H9 (cell line): ENCODE measurements at regions not wholly inside any gene's neighbourhood (a gene's known extent, or its start where the extent isn't known, plus 50 kb on each side); places are given as distances from the start of the nearest gene placed in this dataset.

Experiments
- DNase-seq: peaks from one replicate; pipeline ENCODE4 v3.0.0-alpha.2; 2017
- H2AFZ ChIP-seq: one replicate; pipeline ENCODE4 v1.6.1; 2013; ENCODE audit warnings: mild to moderate bottlenecking, low read length, control low read depth, moderate library complexity
- H2AK5ac ChIP-seq: 2 replicates; pipeline ENCODE4 v1.6.1; 2013; ENCODE audit warnings: low read length, control low read depth, mixed read lengths; ENCODE audit not compliant: insufficient read length
- H2BK120ac ChIP-seq: one replicate; pipeline ENCODE4 v1.6.1; 2013; ENCODE audit warnings: low read depth, mild to moderate bottlenecking, low read length, control low read depth, inconsistent platforms; ENCODE audit not compliant: poor library complexity, severe bottlenecking
- H2BK12ac ChIP-seq: 2 replicates; pipeline ENCODE4 v1.6.1; 2013; ENCODE audit warnings: low read length, control low read depth, mixed read lengths, low read depth; ENCODE audit not compliant: insufficient read length
- H2BK15ac ChIP-seq: 2 replicates; pipeline ENCODE4 v1.6.1; 2013; ENCODE audit warnings: low read depth, low read length, control low read depth
- H2BK20ac ChIP-seq: one replicate; pipeline ENCODE4 v1.6.1; 2013; ENCODE audit warnings: low read depth, mild to moderate bottlenecking, low read length, control low read depth, inconsistent platforms; ENCODE audit not compliant: poor library complexity, severe bottlenecking
- H2BK5ac ChIP-seq: 2 replicates; pipeline ENCODE4 v1.6.1; 2013; ENCODE audit warnings: low read length, control low read depth, mixed read lengths; ENCODE audit not compliant: insufficient read length
- H3K14ac ChIP-seq: 2 replicates; pipeline ENCODE4 v1.6.1; 2013; ENCODE audit warnings: low read length, control low read depth; ENCODE audit not compliant: insufficient read depth
- H3K18ac ChIP-seq: 2 replicates; pipeline ENCODE4 v1.6.1; 2013; ENCODE audit warnings: low read depth, mild to moderate bottlenecking, mixed read lengths, low read length, control low read depth; ENCODE audit not compliant: insufficient read length
- H3K23ac ChIP-seq: 2 replicates; pipeline ENCODE4 v1.6.1; 2013; ENCODE audit warnings: low read length, control low read depth, mixed read lengths, low read depth; ENCODE audit not compliant: insufficient read length
- H3K23me2 ChIP-seq: 2 replicates; pipeline ENCODE4 v1.6.1; 2013; ENCODE audit warnings: low read depth, mild to moderate bottlenecking, mixed read lengths, low read length, control low read depth; ENCODE audit not compliant: insufficient read length, poor library complexity, severe bottlenecking
- H3K27ac ChIP-seq: 2 replicates; pipeline ENCODE4 v1.5.1; 2013; ENCODE audit warnings: low read length, control low read depth, mixed read lengths, low read depth; ENCODE audit not compliant: insufficient read length
- H3K27me3 ChIP-seq: 2 replicates; pipeline ENCODE4 v1.6.1; 2013; ENCODE audit warnings: low read length, control low read depth, inconsistent platforms; ENCODE audit not compliant: insufficient read depth
- H3K4ac ChIP-seq: 2 replicates; pipeline ENCODE4 v1.6.1; 2013; ENCODE audit warnings: low read depth, mild to moderate bottlenecking, control low read depth, inconsistent platforms, low read length, moderate library complexity
- H3K4me1 ChIP-seq: 2 replicates; pipeline ENCODE4 v1.6.1; 2013; ENCODE audit warnings: low read length, control low read depth, inconsistent platforms; ENCODE audit not compliant: insufficient read depth
- H3K4me2 ChIP-seq: 2 replicates; pipeline ENCODE4 v1.6.1; 2013; ENCODE audit warnings: low read length, control low read depth, mixed read lengths; ENCODE audit not compliant: insufficient read length, insufficient read depth
- H3K56ac ChIP-seq: 2 replicates; pipeline ENCODE4 v1.6.1; 2013; ENCODE audit warnings: low read depth, mild to moderate bottlenecking, mixed read lengths, low read length, control low read depth; ENCODE audit not compliant: insufficient read length
- H3K79me1 ChIP-seq: 2 replicates; pipeline ENCODE4 v1.6.1; 2013; ENCODE audit warnings: low read depth, mild to moderate bottlenecking, moderate library complexity, low read length, control low read depth, inconsistent platforms; ENCODE audit not compliant: insufficient read depth, poor library complexity, severe bottlenecking
- H3K79me2 ChIP-seq: 2 replicates; pipeline ENCODE4 v1.6.1; 2013; ENCODE audit warnings: low read length, control low read depth, inconsistent platforms; ENCODE audit not compliant: insufficient read depth
- H3K9ac ChIP-seq: 2 replicates; pipeline ENCODE4 v1.6.1; 2013; ENCODE audit warnings: low read length, control low read depth, mixed read lengths; ENCODE audit not compliant: insufficient read length; ENCODE audit errors: extremely low read depth
- H3K9me3 ChIP-seq: one replicate; pipeline ENCODE4 v1.6.1; 2013; ENCODE audit warnings: low read depth, low read length, inconsistent platforms; ENCODE audit not compliant: control insufficient read depth
- H3T11ph ChIP-seq: one replicate; pipeline ENCODE4 v1.6.1; 2013; ENCODE audit warnings: mild to moderate bottlenecking, low read length, control low read depth, inconsistent platforms
- H4K20me1 ChIP-seq: one replicate; pipeline ENCODE4 v1.6.1; 2013; ENCODE audit not compliant: control insufficient read depth, insufficient read length, insufficient read depth
- H4K5ac ChIP-seq: 2 replicates; pipeline ENCODE4 v1.6.1; 2013; ENCODE audit warnings: low read depth, mild to moderate bottlenecking, mixed read lengths, low read length, control low read depth; ENCODE audit not compliant: insufficient read length
- H4K8ac ChIP-seq: replicated peaks from 2 replicates; pipeline ENCODE4 v1.6.1; 2013; ENCODE audit warnings: low read length, control low read depth, mixed read lengths, low read depth; ENCODE audit not compliant: insufficient read length
- H4K91ac ChIP-seq: 2 replicates; pipeline ENCODE4 v1.6.1; 2013; ENCODE audit warnings: low read depth, mild to moderate bottlenecking, moderate library complexity, mixed read lengths, low read length, control low read depth; ENCODE audit not compliant: insufficient read length
- H3K27ac Mint-ChIP-seq, 3 experiments: 2 replicates in 2 of 3; 3 replicates in 1 of 3; pipeline ENCODE4 v1.8.0; 2020 to 2021; ENCODE audit warnings: mixed read lengths in 3 of 3, mild to moderate bottlenecking in 1 of 3, moderate library complexity in 1 of 3
- H3K27me3 Mint-ChIP-seq: 2 replicates; pipeline ENCODE4 v1.8.0; 2021; ENCODE audit warnings: low read depth, mild to moderate bottlenecking, moderate library complexity, mixed read lengths
- H3K36me3 Mint-ChIP-seq, 3 experiments: 2 replicates in 2 of 3; 3 replicates in 1 of 3; pipeline ENCODE4 v1.8.0; 2020 to 2021; ENCODE audit warnings: low read depth in 3 of 3, mixed read lengths in 3 of 3; ENCODE audit not compliant: insufficient read depth in 1 of 3
- H3K4me1 Mint-ChIP-seq, 2 experiments: 2 replicates each; pipeline ENCODE4 v1.8.0; 2020; ENCODE audit warnings: mixed read lengths in 2 of 2
- H3K4me3 Mint-ChIP-seq, 2 experiments: 2 replicates in 1 of 2; 3 replicates in 1 of 2; pipeline ENCODE4 v1.8.0; 2020 to 2021; ENCODE audit warnings: mild to moderate bottlenecking in 2 of 2, mixed read lengths in 2 of 2, moderate library complexity in 1 of 2
- H3K9me3 Mint-ChIP-seq, 2 experiments: 2 replicates in 1 of 2; 3 replicates in 1 of 2; pipeline ENCODE4 v1.8.0; 2020; ENCODE audit warnings: mild to moderate bottlenecking in 2 of 2, mixed read lengths in 2 of 2, moderate library complexity in 1 of 2
- WGBS: extraction: QIAGEN DNeasy Blood & Tissue Kit; methylation state at CpG from one replicate; pipeline ENCODE4 v1.1.7; 2013; ENCODE audit warnings: missing lambda C conversion rate, low lambda C conversion rate, mixed read lengths; ENCODE audit not compliant: insufficient read length; ENCODE audit errors: extremely low coverage; 5-methylcytosine and 5-hydroxymethylcytosine counted together
- TF ChIP-seq, protein P1 (sequence below): fragments of 200-600 bp; sonication (generic); conservative IDR thresholded peaks from 3 replicates; pipeline ENCODE4 v1.8.0; 2021; ENCODE audit warnings: antibody characterized with exemption, mild to moderate bottlenecking

DNA sequence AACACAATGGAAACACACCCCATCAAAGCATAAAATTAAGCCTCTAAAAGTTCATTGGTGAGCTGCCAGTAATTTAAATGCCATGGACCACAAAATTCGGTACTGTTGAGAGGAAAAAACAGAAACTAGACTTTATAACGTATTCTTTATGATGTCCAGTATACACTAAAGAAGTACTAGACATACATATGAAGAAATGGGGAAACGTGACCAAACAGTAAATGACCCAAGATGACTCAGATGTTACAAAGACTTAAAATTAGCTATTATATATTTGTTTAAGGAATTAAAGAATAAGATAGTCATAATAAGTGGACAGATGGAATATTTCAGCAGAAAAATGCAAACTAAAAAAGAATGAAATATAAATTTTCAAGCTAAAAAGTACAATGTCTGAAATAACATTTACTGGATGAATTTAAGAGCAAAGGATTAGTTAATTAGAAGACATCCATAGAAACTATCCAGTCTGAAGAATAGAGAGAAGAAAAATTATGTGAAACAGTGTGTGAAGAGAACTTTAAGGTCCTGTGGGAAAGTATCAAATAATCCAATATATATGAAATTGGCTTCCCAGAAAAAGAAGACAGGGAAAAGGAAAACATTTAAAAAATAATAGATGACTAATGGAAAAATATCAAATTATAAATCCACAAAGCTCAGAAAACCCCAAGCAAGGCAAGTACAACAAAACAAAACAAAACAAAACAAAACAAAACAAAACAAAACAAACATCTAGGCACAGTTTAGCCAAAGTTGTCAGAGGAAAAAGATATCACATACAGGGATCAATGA is 69.4 kb downstream of the SAMD9 start:
- peaks cover 2% of the 10 kb centered on the region for H3K23me2 ChIP-seq
- H4K91ac ChIP-seq, result no peak overlapping the region
- H2BK120ac ChIP-seq, result no peak overlapping the region
- H3K27me3 Mint-ChIP-seq, result peaks cover 20% of the 10 kb centered on the region
- no peak overlapping the region for H3K27ac Mint-ChIP-seq
- H3K4me1 ChIP-seq, result no peaks in the 10 kb centered on the region
- no peak for DNase-seq
- no peak overlapping the region for H3K14ac ChIP-seq
- H3K56ac ChIP-seq, result no peak overlapping the region
- H3K27me3 ChIP-seq, result peaks cover 2% of the 10 kb centered on the region; the same call in 1 of the 2 replicates
- no peaks in the 10 kb centered on the region for H3K79me2 ChIP-seq
- no peaks in the 10 kb centered on the region for H4K20me1 ChIP-seq
- H3K9me3 Mint-ChIP-seq, result no peaks in the 10 kb centered on the region
- no peak overlapping the region for H3K27ac ChIP-seq
- WGBS, result no CpG with 5 or more reads among the region's 3 CpGs
- no peak overlapping the region for H2BK5ac ChIP-seq
- no peaks in the 10 kb centered on the region for H3K36me3 Mint-ChIP-seq
- no peak overlapping the region for H2AFZ ChIP-seq
- H2BK15ac ChIP-seq, result no peak overlapping the region
- no peak overlapping the region for H2AK5ac ChIP-seq
- no peaks in the 10 kb centered on the region for H3K79me1 ChIP-seq
- no peak overlapping the region for H3K4me3 Mint-ChIP-seq
- no peaks in the 10 kb centered on the region for H3K9me3 ChIP-seq
- H3K18ac ChIP-seq, result no peak overlapping the region
- H3T11ph ChIP-seq, result no peak overlapping the region
- no peak overlapping the region for H3K23ac ChIP-seq
- no peak overlapping the region for H2BK20ac ChIP-seq
- H4K5ac ChIP-seq, result no peak overlapping the region
- no peak overlapping the region for H3K4me2 ChIP-seq
- H3K4me1 Mint-ChIP-seq, result peaks cover 23 to 25% of the 10 kb centered on the region in 2 experiments
- H4K8ac ChIP-seq, result no peak overlapping the region
- no peak overlapping the region for H3K4ac ChIP-seq
- TF ChIP-seq, protein P1, sequence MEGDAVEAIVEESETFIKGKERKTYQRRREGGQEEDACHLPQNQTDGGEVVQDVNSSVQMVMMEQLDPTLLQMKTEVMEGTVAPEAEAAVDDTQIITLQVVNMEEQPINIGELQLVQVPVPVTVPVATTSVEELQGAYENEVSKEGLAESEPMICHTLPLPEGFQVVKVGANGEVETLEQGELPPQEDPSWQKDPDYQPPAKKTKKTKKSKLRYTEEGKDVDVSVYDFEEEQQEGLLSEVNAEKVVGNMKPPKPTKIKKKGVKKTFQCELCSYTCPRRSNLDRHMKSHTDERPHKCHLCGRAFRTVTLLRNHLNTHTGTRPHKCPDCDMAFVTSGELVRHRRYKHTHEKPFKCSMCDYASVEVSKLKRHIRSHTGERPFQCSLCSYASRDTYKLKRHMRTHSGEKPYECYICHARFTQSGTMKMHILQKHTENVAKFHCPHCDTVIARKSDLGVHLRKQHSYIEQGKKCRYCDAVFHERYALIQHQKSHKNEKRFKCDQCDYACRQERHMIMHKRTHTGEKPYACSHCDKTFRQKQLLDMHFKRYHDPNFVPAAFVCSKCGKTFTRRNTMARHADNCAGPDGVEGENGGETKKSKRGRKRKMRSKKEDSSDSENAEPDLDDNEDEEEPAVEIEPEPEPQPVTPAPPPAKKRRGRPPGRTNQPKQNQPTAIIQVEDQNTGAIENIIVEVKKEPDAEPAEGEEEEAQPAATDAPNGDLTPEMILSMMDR, result no peak
- no peak overlapping the region for H2BK12ac ChIP-seq
- H3K9ac ChIP-seq, result no peak overlapping the region
